K562 (cell line): ENCODE measurements at regions not wholly inside any gene's neighbourhood (a gene's known extent, or its start where the extent isn't known, plus 50 kb on each side); places are given as distances from the start of the nearest gene placed in this dataset.

Experiments used
- ATAC-seq: fragments of 200-7000 bp; cut with Tn5 transposase; 3 replicates; pipeline ENCODE4 v1.9.1; 2020; ENCODE audit warnings: moderate library complexity
- BruUV-seq: library from RNA; stranded (reverse); fragments of 400-500 nt; replicated peaks from 2 replicates; lab custom pipeline; 2021; lab: Mats Ljungman, UMichigan
- CTCF ChIA-PET: fragments of 300-600 bp; formaldehyde crosslinking; extraction: SDS; loops from one replicate; lab custom pipeline; 2021; ENCODE audit warnings: low intra/inter-chr PET ratio; lab: Yijun Ruan, JAX
- POLR2A ChIA-PET: fragments of 300-600, 350-650 bp; sonication (Branson Sonifier 250); formaldehyde crosslinking; extraction: SDS; loops from one replicate; lab custom pipeline; 2021; ENCODE audit warnings: antibody characterized with exemption, inconsistent platforms; lab: Yijun Ruan, JAX
- DNase-seq, 4 experiments: peaks; one replicate each; pipeline versions ENCODE4 v3.0.0 to v3.0.0-alpha.2; 2011 to 2018; ENCODE audit warnings: low spot score in 3 of 4, mixed read lengths in 3 of 4; ENCODE audit errors: extremely low read depth in 1 of 4
- FAIRE-seq: peaks from 2 replicates; lab custom pipeline; 2011; peaks lifted over from hg19 to GRCh38; lab: Jason Lieb, UNC
- H2AFZ ChIP-seq: 2 replicates; pipeline ENCODE4 v1.6.0; 2011; ENCODE audit warnings: low read depth, low read length, control low read depth, inconsistent platforms
- H3K27ac ChIP-seq: fragments of 200-600 bp; 3 replicates; pipeline ENCODE4 v1.8.0; 2011; ENCODE audit warnings: low read depth, mild to moderate bottlenecking, control low read depth, inconsistent platforms, low read length, moderate library complexity, mixed read lengths; ENCODE audit errors: extremely low read depth
- H3K27me3 ChIP-seq, 2 experiments: fragments of 300-600 bp in 1 of 2; 2 replicates in 1 of 2; 3 replicates in 1 of 2; pipeline versions ENCODE4 v1.6.0 to v1.8.0; 2011; ENCODE audit warnings: inconsistent platforms in 2 of 2, low read length in 2 of 2, mild to moderate bottlenecking in 1 of 2, mixed read lengths in 1 of 2, moderate library complexity in 1 of 2; ENCODE audit not compliant: control insufficient read depth in 2 of 2, insufficient read depth in 2 of 2
- H3K36me3 ChIP-seq: fragments of 300-600 bp; 3 replicates; pipeline ENCODE4 v1.8.0; 2011; ENCODE audit warnings: mild to moderate bottlenecking, low read length, inconsistent platforms; ENCODE audit not compliant: control insufficient read depth, insufficient read depth
- H3K4me1 ChIP-seq, 2 experiments: fragments of 200-600 bp in 1 of 2; replicated peaks in 1 of 2; 2 replicates in 1 of 2; 3 replicates in 1 of 2; pipeline versions ENCODE4 v1.5.1 to v1.8.0; 2011; ENCODE audit warnings: inconsistent platforms in 2 of 2, low read length in 2 of 2, mild to moderate bottlenecking in 1 of 2, mixed read lengths in 1 of 2, moderate library complexity in 1 of 2; ENCODE audit not compliant: control insufficient read depth in 2 of 2, insufficient read depth in 2 of 2
- H3K4me2 ChIP-seq: 2 replicates; pipeline ENCODE4 v1.6.1; 2011; ENCODE audit warnings: low read length, control low read depth, inconsistent platforms, mixed read lengths; ENCODE audit not compliant: insufficient read depth
- H3K4me3 ChIP-seq: fragments of 200-600 bp; sonication (generic), shearing (Covaris generic); 2 replicates; pipeline ENCODE4 v1.5.1; 2016; ENCODE audit warnings: control low read depth, inconsistent platforms
- H3K79me2 ChIP-seq: fragments of 200-600 bp; 3 replicates; pipeline ENCODE4 v1.8.0; 2011; ENCODE audit warnings: low read length, inconsistent platforms; ENCODE audit not compliant: control insufficient read depth, insufficient read depth
- H3K9ac ChIP-seq, 2 experiments: 2 replicates each; pipeline versions ENCODE4 v1.6.0 to v1.6.1; 2011; ENCODE audit warnings: low read depth in 2 of 2, low read length in 2 of 2, control low read depth in 1 of 2, inconsistent platforms in 1 of 2, mild to moderate bottlenecking in 1 of 2, mixed read lengths in 1 of 2; ENCODE audit not compliant: insufficient read depth in 1 of 2
- H3K9me1 ChIP-seq: one replicate; pipeline ENCODE4 v1.6.0; 2011; ENCODE audit warnings: inconsistent platforms, mild to moderate bottlenecking, low read length, moderate library complexity; ENCODE audit not compliant: control insufficient read depth, insufficient read depth
- H3K9me3 ChIP-seq: replicated peaks from 2 replicates; pipeline ENCODE4 v1.5.1; 2011; ENCODE audit warnings: low read depth, low read length, inconsistent platforms; ENCODE audit not compliant: control insufficient read depth, insufficient read depth
- H4K20me1 ChIP-seq: replicated peaks from 2 replicates; pipeline ENCODE4 v1.6.1; 2011; ENCODE audit warnings: low read length, inconsistent platforms, mixed read lengths; ENCODE audit not compliant: control insufficient read depth, insufficient read depth
- CHAMP1 ChIP-seq: fragments of 450-650 bp; IDR thresholded peaks from 2 replicates; pipeline ENCODE4 v1.6.1; 2016; ENCODE audit warnings: mild to moderate bottlenecking
- EP400 ChIP-seq: fragments of 450-650 bp; IDR thresholded peaks from 2 replicates; pipeline ENCODE4 v1.6.1; 2017; ENCODE audit warnings: antibody characterized with exemption, mild to moderate bottlenecking, moderate library complexity
- MBD2 ChIP-seq: sonication (generic); IDR thresholded peaks from 2 replicates; pipeline ENCODE4 v1.6.1; 2016; ENCODE audit warnings: low read depth, borderline replicate concordance
- SMC3 ChIP-seq: conservative IDR thresholded peaks from 2 replicates; pipeline ENCODE4 v1.6.1; 2011; ENCODE audit warnings: low read depth, low read length, improper control_type of control experiment; ENCODE audit not compliant: insufficient read depth
- ZNF174 ChIP-seq: fragments of 250-450 bp; sonication (Bioruptor Pico); IDR thresholded peaks from 2 replicates; pipeline ENCODE4 v1.4.0; 2020; ENCODE audit warnings: mild to moderate bottlenecking
- WGBS: fragments of 100-300 bp; shearing (Covaris generic); methylation state at CpG from one replicate; pipeline ENCODE4 v1.1.6; 2016; ENCODE audit warnings: low coverage, mixed read lengths; ENCODE audit not compliant: insufficient coverage; ENCODE audit errors: missing lambda C conversion rate; 5-methylcytosine and 5-hydroxymethylcytosine counted together
- in situ Hi-C: fragments of 300-500 bp; cut with MboI; formaldehyde crosslinking; loops from 4 replicates; pipeline ENCODE4 v1.15.0; 2018; ENCODE audit warnings: inconsistent platforms, mixed read lengths
- intact Hi-C: fragments of 100-400 bp; cut with micrococcal nuclease; formaldehyde crosslinking; loops from 2 replicates; pipeline ENCODE4 v1.14.2; 2022

DNA sequence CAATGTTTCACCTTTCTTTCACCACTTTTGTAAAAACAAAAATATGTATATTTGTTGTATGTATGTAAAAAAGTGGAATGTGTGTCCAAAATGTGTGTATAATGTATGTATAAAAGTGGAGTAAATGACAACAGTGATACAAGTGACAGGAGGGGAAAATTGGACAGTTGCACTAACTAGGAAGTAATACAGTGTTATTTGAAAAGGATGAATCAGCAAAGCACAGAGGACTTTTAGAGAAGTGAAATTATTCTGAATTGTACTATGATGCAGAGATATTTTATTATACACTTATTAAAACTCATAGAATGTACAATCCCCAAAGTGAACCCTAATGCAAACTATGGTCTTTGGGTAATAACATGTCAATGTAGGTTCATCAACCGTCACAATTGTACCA, 331.3 kb upstream of the CNTNAP5 start:
- ATAC-seq (no peak), FAIRE-seq (no peak), DNase-seq (no peak)
- Histone ChIP-seq H3K36me3 (no peaks in the 10 kb centered on the region), H2AFZ (no peak overlapping the region), H3K79me2 (no peaks in the 10 kb centered on the region), H3K9me1 (no peaks in the 10 kb centered on the region), H3K9me3 (no peaks in the 10 kb centered on the region; the same call in 1 of the 2 replicates), H3K27me3 (no peaks in the 10 kb centered on the region), H3K4me3 (no peak overlapping the region), H3K4me2 (no peak overlapping the region), H3K9ac (no peak overlapping the region), H4K20me1 (no peaks in the 10 kb centered on the region), H3K27ac (no peak overlapping the region)
- BruUV-seq: no TSS peak
- in situ Hi-C loops: no loop called here
- POLR2A ChIA-PET: no interaction called here
- CTCF ChIA-PET: no interaction called here
- 0% methylated on average over 1 of the region's 1 CpG for WGBS
- intact Hi-C loops: no loop called here
- no peak for TF ChIP-seq EP400
- TF ChIP-seq MBD2: no peak
- TF ChIP-seq ZNF174 (CRISPR knock-in tag): no peak
- TF ChIP-seq SMC3: no peak
- TF ChIP-seq, all 486 proteins: peak for 0
- H3K4me1 ChIP-seq: no peaks in the 10 kb centered on the region

DNA sequence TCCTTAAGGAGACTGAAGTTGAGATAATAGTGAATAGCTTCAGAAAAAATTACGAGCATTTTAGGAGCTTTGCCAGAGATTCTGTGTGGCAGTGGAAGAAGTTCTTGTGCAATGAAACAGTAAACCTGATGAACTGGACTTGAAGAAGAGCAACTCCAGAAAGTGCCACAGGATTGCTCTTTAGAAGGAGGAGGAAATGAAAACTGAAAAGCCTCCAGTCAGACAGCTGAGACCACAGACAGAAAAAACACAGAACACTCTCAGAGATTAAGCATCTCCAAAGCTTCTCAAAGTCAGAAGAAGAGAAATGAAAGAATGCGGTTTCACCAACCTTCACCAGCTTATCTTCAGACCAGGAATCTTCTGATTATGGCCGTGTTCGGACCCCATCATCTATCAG, 329.7 kb upstream of the CNTNAP5 start:
- no peaks in the 10 kb centered on the region for H3K79me2 ChIP-seq
- ChIA-PET POLR2A (no interaction called here), CTCF (no interaction called here)
- no peak overlapping the region for H2AFZ ChIP-seq
- FAIRE-seq (no peak), ATAC-seq (no peak), DNase-seq (no peak)
- no peaks in the 10 kb centered on the region; the same call in 1 of the 2 replicates for H3K9me3 ChIP-seq
- no peak overlapping the region for H3K9ac ChIP-seq
- no peaks in the 10 kb centered on the region for H3K4me1 ChIP-seq
- no peaks in the 10 kb centered on the region for H4K20me1 ChIP-seq
- no peak overlapping the region for H3K27ac ChIP-seq
- H3K4me2 ChIP-seq: no peak overlapping the region
- no peak for TF ChIP-seq CHAMP1
- in situ Hi-C loops: no loop called here
- 4% methylated on average over 4 of the region's 4 CpGs for WGBS
- intact Hi-C loops: no loop called here
- BruUV-seq: no TSS peak
- no peaks in the 10 kb centered on the region for H3K36me3 ChIP-seq
- no peaks in the 10 kb centered on the region for H3K9me1 ChIP-seq
- H3K4me3 ChIP-seq: no peak overlapping the region
- no peaks in the 10 kb centered on the region for H3K27me3 ChIP-seq
